GM19324 (cell line): ENCODE measurements at regions not wholly inside any gene's neighbourhood (a gene's known extent, or its start where the extent isn't known, plus 50 kb on each side); places are given as distances from the start of the nearest gene placed in this dataset.

Source experiments
- ATAC-seq: cut with Tn5 transposase; IDR thresholded peaks from one replicate; pipeline ENCODE4 v1.9.1; 2021; ENCODE audit warnings: mild to moderate bottlenecking, moderate library complexity; ENCODE audit not compliant: unreplicated experiment, low FRiP score

DNA sequence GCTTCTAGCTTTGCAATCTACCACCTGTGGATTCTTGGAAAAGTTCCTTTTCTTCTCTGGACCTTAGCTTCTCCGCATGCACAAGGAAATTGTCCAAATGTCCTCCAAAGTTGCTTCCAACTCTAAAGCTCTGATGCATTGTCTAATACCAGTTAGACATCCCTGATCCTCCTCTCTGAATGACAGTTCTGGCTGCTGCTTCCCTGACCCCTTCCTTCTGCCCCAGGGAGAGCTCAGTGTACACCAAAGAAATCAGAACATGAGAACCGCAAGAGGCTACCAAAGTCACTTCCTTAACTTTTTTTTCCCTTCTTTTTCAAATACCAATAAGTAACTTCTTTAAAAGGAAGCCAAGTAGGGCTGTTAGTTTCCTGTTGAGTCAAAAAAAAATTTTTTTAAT lies 79.7 kb upstream of the CES5A start:
- no peak for ATAC-seq

- no peak for ATAC-seq
Observed at GRCh38 chr16:55949518-55949917, 74.3 kb upstream of the CES5A start.

GRCh38 chr16:55948230-55948629 lies 73.1 kb upstream of the CES5A start:
- no peak for ATAC-seq

- ATAC-seq: no peak
Observed at GRCh38 chr16:55947366-55947765, 72.2 kb upstream of the CES5A start.

GRCh38 chr16:55944377-55944802 lies 69.2 kb upstream of the CES5A start:
- ATAC-seq: no peak

- no peak for ATAC-seq
Observed at GRCh38 chr16:55943267-55943666, 68.1 kb upstream of the CES5A start.

DNA sequence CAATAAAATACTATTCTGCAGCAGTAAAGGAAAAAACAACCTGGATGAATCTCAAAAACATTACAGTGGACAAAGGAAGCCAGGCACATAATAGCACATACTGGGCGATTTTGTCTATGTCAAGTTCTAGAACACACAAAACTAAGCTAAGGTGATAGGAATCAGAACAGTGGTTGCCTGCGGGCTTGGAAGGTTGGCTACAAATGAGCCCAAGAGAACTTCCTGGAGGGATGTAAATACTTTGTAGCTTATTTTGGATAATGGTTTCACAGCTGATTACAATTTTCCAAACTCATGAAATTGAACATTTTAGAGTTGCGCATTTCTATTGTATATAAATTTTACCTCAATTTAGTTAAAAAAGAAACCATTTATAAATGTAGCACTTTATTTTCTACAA lies 67.6 kb upstream of the CES5A start:
- no peak for ATAC-seq

DNA sequence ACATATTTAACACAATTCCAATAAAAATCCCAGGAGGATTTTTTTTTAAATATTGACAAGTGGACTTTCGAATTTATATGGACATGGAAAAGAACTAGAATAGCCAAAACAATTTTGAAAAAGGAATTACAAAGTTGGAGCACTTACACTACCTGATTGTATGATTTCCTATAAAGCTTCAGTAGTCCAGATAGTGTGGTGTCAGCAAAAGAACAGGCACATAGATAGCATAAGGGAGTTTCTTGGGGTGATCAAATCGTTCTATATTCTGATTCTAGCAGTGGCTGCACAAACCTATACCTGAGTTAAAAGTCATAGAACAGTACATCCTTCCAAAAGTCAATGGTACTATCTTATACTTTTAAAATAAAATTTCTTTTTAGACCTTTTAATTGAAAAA lies 66.4 kb upstream of the CES5A start:
- no peak for ATAC-seq

DNA sequence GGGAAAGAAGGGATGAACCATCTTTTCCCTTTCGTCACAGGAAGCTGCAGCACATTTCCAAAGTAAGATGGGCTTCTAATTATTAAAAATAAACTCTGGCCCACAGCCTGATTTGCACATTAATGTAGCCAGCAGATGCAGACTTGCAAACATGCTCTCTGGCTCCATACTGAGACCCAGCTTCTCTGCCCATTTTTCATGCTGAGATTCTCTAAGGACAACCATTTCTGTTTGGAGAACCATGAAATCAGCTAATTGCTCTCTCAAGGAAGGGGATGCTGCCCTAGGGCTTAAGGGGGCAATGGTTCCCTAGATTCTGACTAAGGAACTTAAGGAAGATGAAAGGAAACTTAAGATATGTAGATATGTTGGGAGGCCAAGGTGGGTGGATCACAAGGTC lies 63.0 kb upstream of the CES5A start:
- ATAC-seq: no peak

DNA sequence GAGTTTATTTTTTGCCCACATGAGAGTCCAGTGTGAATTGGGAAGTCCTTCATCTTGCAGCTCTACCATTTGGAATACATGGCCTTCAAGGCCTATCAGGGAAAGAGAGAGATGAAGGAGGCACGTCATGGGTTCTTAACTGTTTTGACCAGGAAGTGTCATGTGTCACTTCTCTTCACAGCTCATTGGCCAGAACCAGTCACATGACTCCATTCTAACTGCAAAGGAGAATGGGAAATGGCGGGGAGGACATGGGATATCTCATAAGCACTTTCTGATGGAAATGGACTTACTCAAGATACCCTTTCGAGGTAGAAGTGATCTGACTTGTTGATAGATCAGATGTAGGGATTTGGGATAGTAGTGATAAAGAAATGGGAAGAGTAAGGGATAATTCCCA lies 57.9 kb upstream of the CES5A start:
- no peak for ATAC-seq

DNA sequence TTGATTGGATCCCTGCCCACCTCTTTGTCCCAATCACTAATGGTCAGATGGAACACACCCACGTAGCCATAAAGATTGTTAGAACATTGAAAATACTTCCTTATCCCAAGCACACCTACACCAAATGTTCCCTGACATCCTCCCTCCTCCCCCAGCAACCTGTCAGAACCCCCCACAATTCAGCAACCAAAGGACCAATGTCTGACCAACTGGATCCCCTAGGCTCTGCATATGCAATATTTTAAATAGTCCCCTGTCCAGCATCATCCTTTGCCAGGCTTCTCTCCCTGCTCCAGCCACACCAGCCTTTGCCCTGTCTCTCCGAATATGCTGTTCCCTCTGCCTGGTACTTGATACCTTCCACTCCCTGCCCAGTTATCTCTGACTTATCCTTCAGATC lies 54.9 kb upstream of the CES5A start:
- no peak for ATAC-seq

DNA sequence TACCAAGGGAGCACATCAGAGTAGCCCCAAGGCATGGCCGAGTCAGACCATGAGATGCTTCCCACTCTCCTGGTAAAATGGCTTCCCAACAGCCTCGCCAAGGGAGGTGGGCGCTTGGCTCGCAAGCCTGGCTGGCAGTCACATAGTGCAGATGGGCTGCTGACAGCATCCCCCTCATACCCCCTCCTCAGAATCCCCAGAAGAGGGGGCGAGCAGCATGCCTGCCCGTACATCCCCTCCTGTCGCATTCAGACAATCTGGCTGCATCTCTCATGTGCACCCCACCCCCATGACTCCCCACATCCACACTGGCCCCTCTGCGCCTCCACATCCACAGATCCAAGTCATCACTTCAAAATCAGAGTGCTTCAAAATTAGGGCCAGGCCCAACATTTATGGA lies 54.0 kb upstream of the CES5A start:
- ATAC-seq: no peak

DNA sequence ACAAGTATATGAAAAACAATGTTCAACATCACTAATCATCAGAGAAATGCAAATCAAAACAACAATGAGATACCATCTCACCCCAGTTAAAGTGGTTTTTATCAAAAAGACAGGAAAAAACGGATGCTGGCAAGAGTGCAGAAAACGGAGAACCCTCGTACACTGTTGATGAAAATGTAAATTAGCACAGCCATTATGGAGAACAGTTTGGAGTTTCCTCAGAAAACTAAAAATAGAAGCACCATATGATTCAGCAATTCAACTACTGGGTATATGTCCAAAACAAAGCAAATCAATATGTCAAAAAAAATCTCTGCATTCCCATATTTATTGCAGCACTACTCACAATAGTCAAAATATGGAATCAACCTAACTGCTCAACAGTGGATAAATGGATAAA lies 50.1 kb upstream of the CES5A start:
- ATAC-seq: no peak
